ENCODE measurements at regions not wholly inside any gene's neighbourhood (a gene's known extent, or its start where the extent isn't known, plus 50 kb on each side); places are given as distances from the start of the nearest gene placed in this dataset.

DNA sequence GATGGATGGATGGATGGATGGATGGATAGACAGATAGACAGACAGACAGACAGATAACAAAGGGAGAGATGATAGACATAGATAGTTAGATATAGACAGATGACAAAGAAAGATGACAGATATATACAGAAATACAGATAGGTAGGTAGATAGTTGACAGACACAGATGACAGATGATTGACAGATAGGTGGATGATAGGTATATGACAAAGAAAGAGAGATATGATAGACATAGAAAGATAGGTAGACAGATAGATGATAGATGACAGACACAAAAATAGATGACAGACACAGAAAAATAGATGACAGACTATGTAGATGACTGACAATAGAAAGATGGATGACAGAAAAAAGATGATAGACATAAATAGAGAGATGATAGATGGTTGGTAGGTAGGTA is 200.0 kb upstream of the TAS2R1 start:
- TF ChIP-seq, protein P1, sequence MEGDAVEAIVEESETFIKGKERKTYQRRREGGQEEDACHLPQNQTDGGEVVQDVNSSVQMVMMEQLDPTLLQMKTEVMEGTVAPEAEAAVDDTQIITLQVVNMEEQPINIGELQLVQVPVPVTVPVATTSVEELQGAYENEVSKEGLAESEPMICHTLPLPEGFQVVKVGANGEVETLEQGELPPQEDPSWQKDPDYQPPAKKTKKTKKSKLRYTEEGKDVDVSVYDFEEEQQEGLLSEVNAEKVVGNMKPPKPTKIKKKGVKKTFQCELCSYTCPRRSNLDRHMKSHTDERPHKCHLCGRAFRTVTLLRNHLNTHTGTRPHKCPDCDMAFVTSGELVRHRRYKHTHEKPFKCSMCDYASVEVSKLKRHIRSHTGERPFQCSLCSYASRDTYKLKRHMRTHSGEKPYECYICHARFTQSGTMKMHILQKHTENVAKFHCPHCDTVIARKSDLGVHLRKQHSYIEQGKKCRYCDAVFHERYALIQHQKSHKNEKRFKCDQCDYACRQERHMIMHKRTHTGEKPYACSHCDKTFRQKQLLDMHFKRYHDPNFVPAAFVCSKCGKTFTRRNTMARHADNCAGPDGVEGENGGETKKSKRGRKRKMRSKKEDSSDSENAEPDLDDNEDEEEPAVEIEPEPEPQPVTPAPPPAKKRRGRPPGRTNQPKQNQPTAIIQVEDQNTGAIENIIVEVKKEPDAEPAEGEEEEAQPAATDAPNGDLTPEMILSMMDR (IDR thresholded peaks at IDR 0.05; ENCODE audit: unreplicated experiment): no peak

DNA sequence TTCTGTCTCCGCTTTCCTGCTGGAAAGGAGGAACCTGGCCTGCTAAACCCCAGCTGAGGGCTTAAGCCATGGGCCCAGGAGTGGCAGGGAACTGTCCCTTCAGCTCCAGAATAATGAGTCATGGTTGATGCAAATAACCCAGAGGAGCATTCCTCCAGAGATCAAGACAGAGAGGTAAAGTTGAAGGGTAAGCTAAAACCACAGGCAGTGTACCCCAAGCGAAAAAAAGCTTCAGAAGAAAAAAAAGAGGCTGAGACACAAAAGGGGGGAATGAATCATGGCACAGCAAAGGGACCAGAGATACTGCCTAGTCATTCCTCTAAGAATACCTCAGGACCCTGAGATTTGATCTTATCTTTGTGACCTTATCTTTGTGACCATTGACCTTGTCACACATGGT is 199.5 kb upstream of the TAS2R1 start:
- H3K27ac Mint-ChIP-seq (ENCODE audit: unreplicated experiment): no peak overlapping the region
- no peak overlapping the region for H3K4me3 Mint-ChIP-seq (ENCODE audit: unreplicated experiment)
- peaks cover 11% of the 10 kb centered on the region for H3K4me1 Mint-ChIP-seq (ENCODE audit: unreplicated experiment)
- no peaks in the 10 kb centered on the region for H3K27me3 Mint-ChIP-seq (ENCODE audit: unreplicated experiment)
- no peaks in the 10 kb centered on the region for H3K9me3 Mint-ChIP-seq (ENCODE audit: unreplicated experiment)
- no peak for DNase-seq (ENCODE audit: low spot score)
- TF ChIP-seq, protein P1 (IDR thresholded peaks at IDR 0.05; ENCODE audit: unreplicated experiment): no peak
- H3K36me3 Mint-ChIP-seq (ENCODE audit: low read depth, unreplicated experiment): no peaks in the 10 kb centered on the region

More for the DNA sequence above, 200.0 kb upstream of the TAS2R1 start:
- no peaks in the 10 kb centered on the region for H3K27me3 Mint-ChIP-seq (ENCODE audit: unreplicated experiment)
- DNase-seq (ENCODE audit: low spot score): no peak
- H3K36me3 Mint-ChIP-seq (ENCODE audit: low read depth, unreplicated experiment): no peaks in the 10 kb centered on the region
- peaks cover 17% of the 10 kb centered on the region for H3K4me1 Mint-ChIP-seq (ENCODE audit: unreplicated experiment)
- H3K9me3 Mint-ChIP-seq (ENCODE audit: unreplicated experiment): no peaks in the 10 kb centered on the region
- no peak overlapping the region for H3K27ac Mint-ChIP-seq (ENCODE audit: unreplicated experiment)
- H3K4me3 Mint-ChIP-seq (ENCODE audit: unreplicated experiment): no peak overlapping the region

DNA sequence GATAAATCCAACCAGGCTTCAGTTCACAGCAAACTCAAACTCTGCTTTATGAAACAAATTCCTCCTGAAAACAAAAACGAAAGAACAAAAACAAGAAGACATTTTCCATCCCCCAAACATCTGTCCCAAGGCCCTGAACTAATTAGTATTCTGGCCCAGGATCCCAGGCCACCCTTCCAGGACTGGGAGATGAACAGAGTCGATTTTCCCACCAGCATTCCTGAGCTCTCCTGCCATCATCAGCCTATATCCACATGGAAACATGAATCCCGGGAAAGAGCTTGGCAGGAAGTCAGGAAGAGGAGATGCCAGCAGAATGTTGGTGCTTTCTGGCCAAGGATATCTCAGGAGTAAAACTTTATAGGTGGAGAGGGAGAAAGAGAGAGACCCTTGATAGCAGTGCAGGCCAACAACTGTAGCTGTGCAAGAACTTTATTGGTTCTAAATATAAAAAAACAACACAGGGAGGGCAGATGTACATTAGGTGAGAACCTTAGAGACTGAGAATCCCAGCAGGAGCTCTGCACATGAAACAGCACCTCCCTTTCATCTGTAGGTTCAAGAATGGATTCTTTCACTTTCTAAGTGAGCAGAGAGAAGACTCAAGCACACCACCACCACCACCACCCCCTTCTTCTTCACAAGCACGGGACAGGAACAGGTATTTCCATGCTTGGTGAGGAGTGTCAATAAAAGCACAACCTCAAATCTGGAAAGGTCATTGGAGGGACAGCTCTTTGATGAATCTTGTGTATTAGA is 190.7 kb upstream of the TAS2R1 start:
- TF ChIP-seq, protein P1 (IDR thresholded peaks at IDR 0.05; ENCODE audit: unreplicated experiment): no peak
- DNase-seq (ENCODE audit: low spot score): no peak
- H3K4me1 Mint-ChIP-seq (ENCODE audit: unreplicated experiment): peaks cover 13% of the 10 kb centered on the region
- no peaks in the 10 kb centered on the region for H3K36me3 Mint-ChIP-seq (ENCODE audit: low read depth, unreplicated experiment)
- H3K27ac Mint-ChIP-seq (ENCODE audit: unreplicated experiment): peak overlapping the region; percentile 27
- no peaks in the 10 kb centered on the region for H3K27me3 Mint-ChIP-seq (ENCODE audit: unreplicated experiment)
- H3K4me3 Mint-ChIP-seq (ENCODE audit: unreplicated experiment): no peak overlapping the region
- H3K9me3 Mint-ChIP-seq (ENCODE audit: unreplicated experiment): no peaks in the 10 kb centered on the region

DNA sequence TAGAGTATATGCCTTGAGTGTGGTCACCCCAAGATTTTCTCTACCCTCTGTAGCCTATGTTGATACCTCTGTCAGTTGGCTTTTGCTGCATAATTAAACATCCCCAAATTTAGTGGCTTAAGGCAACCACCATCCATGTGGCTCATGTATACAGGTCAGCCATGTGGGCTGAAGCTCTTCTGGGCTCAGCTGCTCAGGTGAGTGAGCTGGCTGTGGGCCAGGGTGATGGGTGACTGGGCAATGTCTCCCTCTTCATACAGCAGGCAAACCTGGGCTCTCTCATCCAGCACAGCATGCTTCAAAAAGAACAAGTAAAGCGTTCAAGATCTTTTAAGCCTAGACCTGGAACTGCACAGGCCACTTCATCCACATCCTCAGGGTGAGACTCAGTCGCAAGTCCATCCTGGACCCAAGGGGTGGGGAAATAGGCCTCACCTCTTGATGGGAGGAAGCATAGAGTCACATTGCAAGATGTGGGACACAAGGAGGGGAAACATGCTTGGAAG is 188.2 kb upstream of the TAS2R1 start:
- TF ChIP-seq, protein P1 (IDR thresholded peaks at IDR 0.05; ENCODE audit: unreplicated experiment): no peak
- Mint-ChIP-seq H3K27me3 (ENCODE audit: unreplicated experiment) (no peaks in the 10 kb centered on the region), H3K36me3 (ENCODE audit: low read depth, unreplicated experiment) (no peaks in the 10 kb centered on the region), H3K27ac (ENCODE audit: unreplicated experiment) (no peak overlapping the region), H3K9me3 (ENCODE audit: unreplicated experiment) (no peaks in the 10 kb centered on the region), H3K4me3 (ENCODE audit: unreplicated experiment) (no peak overlapping the region), H3K4me1 (ENCODE audit: unreplicated experiment) (peaks cover 13% of the 10 kb centered on the region)
- no peak for DNase-seq (ENCODE audit: low spot score)

DNA sequence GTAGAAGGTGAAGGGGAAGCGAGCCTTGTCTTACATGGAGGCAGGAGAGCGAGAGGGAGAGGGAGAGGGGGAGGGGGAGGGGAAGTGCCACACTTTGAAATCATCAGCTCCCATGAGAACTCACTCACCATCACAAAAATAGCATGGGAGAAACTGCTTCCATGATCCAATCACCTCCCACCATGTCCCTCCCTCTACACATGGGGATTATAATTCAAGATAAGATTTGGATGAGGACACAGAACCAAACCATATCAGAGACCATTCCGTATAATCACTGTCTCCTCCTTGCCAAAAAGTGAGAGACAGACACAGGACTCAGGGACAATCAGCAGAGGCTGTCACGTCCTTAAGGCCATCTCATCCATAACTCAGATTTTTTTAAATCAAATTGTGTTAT is 187.7 kb upstream of the TAS2R1 start:
- Mint-ChIP-seq H3K27me3 (ENCODE audit: unreplicated experiment) (no peaks in the 10 kb centered on the region), H3K4me3 (ENCODE audit: unreplicated experiment) (no peak overlapping the region), H3K27ac (ENCODE audit: unreplicated experiment) (no peak overlapping the region), H3K36me3 (ENCODE audit: low read depth, unreplicated experiment) (no peaks in the 10 kb centered on the region), H3K9me3 (ENCODE audit: unreplicated experiment) (no peaks in the 10 kb centered on the region), H3K4me1 (ENCODE audit: unreplicated experiment) (peaks cover 13% of the 10 kb centered on the region)
- TF ChIP-seq, protein P1 (IDR thresholded peaks at IDR 0.05; ENCODE audit: unreplicated experiment): no peak
- no peak for DNase-seq (ENCODE audit: low spot score)
